ENCODE measurements at regions not wholly inside any gene's neighbourhood (a gene's known extent, or its start where the extent isn't known, plus 50 kb on each side); places are given as distances from the start of the nearest gene placed in this dataset.

GRCh38 chr1:39149509-39149908 lies 55.0 kb upstream of the MACF1 start:
- Histone ChIP-seq H3K4me2 (ENCODE audit: low read depth, low read length) (no peak overlapping the region), H4K20me1 (ENCODE audit: insufficient read depth, low read length) (no peaks in the 10 kb centered on the region), H3K36me3 (replicated peaks; ENCODE audit: insufficient read depth, low read length) (no peaks in the 10 kb centered on the region), H3K9me3 (replicated peaks; ENCODE audit: insufficient read depth, low read length) (no peaks in the 10 kb centered on the region), H3K79me2 (ENCODE audit: low read length) (no peaks in the 10 kb centered on the region), H3K27ac (ENCODE audit: low read length) (no peak overlapping the region), H3K9me2 (replicated peaks; ENCODE audit: insufficient read depth, low read length) (no peaks in the 10 kb centered on the region), H2AFZ (ENCODE audit: low read length) (no peak overlapping the region), H3K4me1 (ENCODE audit: low read length) (peaks cover 24% of the 10 kb centered on the region), H3K27me3 (replicated peaks; ENCODE audit: insufficient read depth, low read length) (no peaks in the 10 kb centered on the region), H3K9ac (ENCODE audit: low read length) (no peak overlapping the region), H3K4me3 (ENCODE audit: low read length) (no peak overlapping the region), H3F3A (ENCODE audit: insufficient read depth, low read length) (peaks cover 4% of the 10 kb centered on the region; the same call in 1 of the 2 replicates)
- DNase-seq: no peak
- TF ChIP-seq EZH2phosphoT487 (IDR thresholded peaks at IDR 0.05; ENCODE audit: low read length) (no peak), EZH2 (optimal IDR thresholded peaks at IDR 0.05; ENCODE audit: low read depth, low read length) (no peak)
- TF ChIP-seq, protein P1, sequence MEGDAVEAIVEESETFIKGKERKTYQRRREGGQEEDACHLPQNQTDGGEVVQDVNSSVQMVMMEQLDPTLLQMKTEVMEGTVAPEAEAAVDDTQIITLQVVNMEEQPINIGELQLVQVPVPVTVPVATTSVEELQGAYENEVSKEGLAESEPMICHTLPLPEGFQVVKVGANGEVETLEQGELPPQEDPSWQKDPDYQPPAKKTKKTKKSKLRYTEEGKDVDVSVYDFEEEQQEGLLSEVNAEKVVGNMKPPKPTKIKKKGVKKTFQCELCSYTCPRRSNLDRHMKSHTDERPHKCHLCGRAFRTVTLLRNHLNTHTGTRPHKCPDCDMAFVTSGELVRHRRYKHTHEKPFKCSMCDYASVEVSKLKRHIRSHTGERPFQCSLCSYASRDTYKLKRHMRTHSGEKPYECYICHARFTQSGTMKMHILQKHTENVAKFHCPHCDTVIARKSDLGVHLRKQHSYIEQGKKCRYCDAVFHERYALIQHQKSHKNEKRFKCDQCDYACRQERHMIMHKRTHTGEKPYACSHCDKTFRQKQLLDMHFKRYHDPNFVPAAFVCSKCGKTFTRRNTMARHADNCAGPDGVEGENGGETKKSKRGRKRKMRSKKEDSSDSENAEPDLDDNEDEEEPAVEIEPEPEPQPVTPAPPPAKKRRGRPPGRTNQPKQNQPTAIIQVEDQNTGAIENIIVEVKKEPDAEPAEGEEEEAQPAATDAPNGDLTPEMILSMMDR (IDR thresholded peaks at IDR 0.05; ENCODE audit: low read length): no peak

- Histone ChIP-seq H3K9me3 (replicated peaks; ENCODE audit: insufficient read depth, low read length) (no peaks in the 10 kb centered on the region), H3K4me1 (ENCODE audit: low read length) (peaks cover 24% of the 10 kb centered on the region), H3K4me3 (ENCODE audit: low read length) (no peak overlapping the region), H3K79me2 (ENCODE audit: low read length) (no peaks in the 10 kb centered on the region), H4K20me1 (ENCODE audit: insufficient read depth, low read length) (no peaks in the 10 kb centered on the region), H3K36me3 (replicated peaks; ENCODE audit: insufficient read depth, low read length) (no peaks in the 10 kb centered on the region), H3K9me2 (replicated peaks; ENCODE audit: insufficient read depth, low read length) (no peaks in the 10 kb centered on the region), H3K27me3 (replicated peaks; ENCODE audit: insufficient read depth, low read length) (no peaks in the 10 kb centered on the region), H3K4me2 (ENCODE audit: low read depth, low read length) (peak overlapping the region; percentile 53), H3K9ac (ENCODE audit: low read length) (no peak overlapping the region), H3K27ac (ENCODE audit: low read length) (no peak overlapping the region), H2AFZ (ENCODE audit: low read length) (no peak overlapping the region), H3F3A (ENCODE audit: insufficient read depth, low read length) (peaks cover 4% of the 10 kb centered on the region; the same call in 1 of the 2 replicates)
- no peak for DNase-seq
- TF ChIP-seq EZH2phosphoT487 (IDR thresholded peaks at IDR 0.05; ENCODE audit: low read length) (no peak), EZH2 (optimal IDR thresholded peaks at IDR 0.05; ENCODE audit: low read depth, low read length) (no peak)
- TF ChIP-seq, protein P1 (IDR thresholded peaks at IDR 0.05; ENCODE audit: low read length): no peak
Measured at GRCh38 chr1:39150779-39151178, 53.7 kb upstream of the MACF1 start.

DNA sequence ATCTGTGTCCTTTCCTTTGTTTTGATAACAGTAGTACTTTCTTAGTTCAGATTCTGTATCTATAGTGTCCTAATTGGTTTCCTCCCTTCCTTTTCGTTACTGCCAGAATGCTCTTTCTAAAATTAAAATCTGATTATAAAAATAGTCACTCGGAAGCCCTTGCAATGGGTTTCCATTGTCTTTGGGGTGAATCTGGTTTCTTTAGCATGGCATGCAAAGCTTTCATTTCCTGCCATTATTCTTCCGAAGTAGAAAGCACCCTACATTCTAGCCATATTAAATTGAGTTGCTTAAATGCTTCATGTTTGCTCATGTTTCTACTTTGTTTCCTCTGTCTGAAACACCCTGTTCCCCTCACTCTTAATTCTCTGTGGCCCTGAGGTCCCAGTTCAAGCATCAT lies 53.2 kb upstream of the MACF1 start:
- Histone ChIP-seq H3K36me3 (replicated peaks; ENCODE audit: insufficient read depth, low read length) (no peaks in the 10 kb centered on the region), H3K9me3 (replicated peaks; ENCODE audit: insufficient read depth, low read length) (no peaks in the 10 kb centered on the region), H3F3A (ENCODE audit: insufficient read depth, low read length) (peaks cover 4% of the 10 kb centered on the region; the same call in 1 of the 2 replicates), H3K79me2 (ENCODE audit: low read length) (no peaks in the 10 kb centered on the region), H3K4me3 (ENCODE audit: low read length) (peak overlapping the region; percentile 3; the same call in 1 of the 2 replicates), H3K4me1 (ENCODE audit: low read length) (peaks cover 24% of the 10 kb centered on the region), H4K20me1 (ENCODE audit: insufficient read depth, low read length) (no peaks in the 10 kb centered on the region), H3K9ac (ENCODE audit: low read length) (no peak overlapping the region), H3K27ac (ENCODE audit: low read length) (peak overlapping the region; percentile 31; the same call in 1 of the 2 replicates), H3K9me2 (replicated peaks; ENCODE audit: insufficient read depth, low read length) (no peaks in the 10 kb centered on the region), H2AFZ (ENCODE audit: low read length) (no peak overlapping the region), H3K4me2 (ENCODE audit: low read depth, low read length) (peak overlapping the region; percentile 53), H3K27me3 (replicated peaks; ENCODE audit: insufficient read depth, low read length) (no peaks in the 10 kb centered on the region)
- no peak for TF ChIP-seq EZH2phosphoT487 (IDR thresholded peaks at IDR 0.05; ENCODE audit: low read length)
- no peak for TF ChIP-seq EZH2 (optimal IDR thresholded peaks at IDR 0.05; ENCODE audit: low read depth, low read length)
- TF ChIP-seq, protein P1 (IDR thresholded peaks at IDR 0.05; ENCODE audit: low read length): no peak
- peak; percentile 55 for DNase-seq

Measured in MM.1S (cell line).